Colonic mucosa (tissue), 4 donors: ENCODE measurements at regions not wholly inside any gene's neighbourhood (a gene's known extent, or its start where the extent isn't known, plus 50 kb on each side); places are given as distances from the start of the nearest gene placed in this dataset.
"Not testable (repeated sequence)": the region's sequence is repeated elsewhere in the genome, so short reads cannot be mapped to it uniquely, and the experiment has no call there.

Source experiments
- DNase-seq: peaks from one replicate; pipeline ENCODE4 v3.0.0-alpha.2; 2020
- H3K27ac ChIP-seq: fragments of 200-600 bp; one replicate; pipeline ENCODE4 v1.8.0; 2021
- H3K27me3 ChIP-seq: fragments of 200-600 bp; one replicate; pipeline ENCODE4 v1.8.0; 2021
- H3K36me3 ChIP-seq: fragments of 200-600 bp; one replicate; pipeline ENCODE4 v1.8.0; 2021
- H3K4me1 ChIP-seq: fragments of 200-600 bp; one replicate; pipeline ENCODE4 v1.8.0; 2021; ENCODE audit warnings: mild to moderate bottlenecking
- H3K4me3 ChIP-seq: fragments of 200-600 bp; one replicate; pipeline ENCODE4 v1.8.0; 2021
- H3K9ac ChIP-seq, 2 donors: one replicate each; pipeline ENCODE4 v1.7.0; 2013; ENCODE audit warnings: control low read depth in 2 of 2, low read depth in 2 of 2, low read length in 2 of 2
- H3K9me3 ChIP-seq: fragments of 200-600 bp; one replicate; pipeline ENCODE4 v1.8.0; 2021
- intact Hi-C: fragments of 100-400 bp; cut with DNase I; formaldehyde crosslinking; loops from one replicate; pipeline ENCODE4 v1.14.1; 2022
- TF ChIP-seq, protein P1 (sequence below): fragments of 200-600 bp; IDR thresholded peaks from one replicate; pipeline ENCODE4 v1.8.0; 2022; ENCODE audit warnings: antibody characterized with exemption, mild to moderate bottlenecking
- donor health status: healthy.
- donor health status: DM: no; HTN: no; CAD: no.
- donor health status: DM: no; HTN: no; CAD: no.

GRCh38 chr11:106309070-106309684, 231.7 kb downstream of the AASDHPPT start:
- Histone ChIP-seq H3K9me3 (no peaks in the 10 kb centered on the region), H3K27ac (no peak overlapping the region), H3K4me3 (no peak overlapping the region), H3K4me1 (no peaks in the 10 kb centered on the region), H3K36me3 (no peaks in the 10 kb centered on the region), H3K9ac (no peak overlapping the region), H3K27me3 (no peaks in the 10 kb centered on the region)
- TF ChIP-seq, protein P1, sequence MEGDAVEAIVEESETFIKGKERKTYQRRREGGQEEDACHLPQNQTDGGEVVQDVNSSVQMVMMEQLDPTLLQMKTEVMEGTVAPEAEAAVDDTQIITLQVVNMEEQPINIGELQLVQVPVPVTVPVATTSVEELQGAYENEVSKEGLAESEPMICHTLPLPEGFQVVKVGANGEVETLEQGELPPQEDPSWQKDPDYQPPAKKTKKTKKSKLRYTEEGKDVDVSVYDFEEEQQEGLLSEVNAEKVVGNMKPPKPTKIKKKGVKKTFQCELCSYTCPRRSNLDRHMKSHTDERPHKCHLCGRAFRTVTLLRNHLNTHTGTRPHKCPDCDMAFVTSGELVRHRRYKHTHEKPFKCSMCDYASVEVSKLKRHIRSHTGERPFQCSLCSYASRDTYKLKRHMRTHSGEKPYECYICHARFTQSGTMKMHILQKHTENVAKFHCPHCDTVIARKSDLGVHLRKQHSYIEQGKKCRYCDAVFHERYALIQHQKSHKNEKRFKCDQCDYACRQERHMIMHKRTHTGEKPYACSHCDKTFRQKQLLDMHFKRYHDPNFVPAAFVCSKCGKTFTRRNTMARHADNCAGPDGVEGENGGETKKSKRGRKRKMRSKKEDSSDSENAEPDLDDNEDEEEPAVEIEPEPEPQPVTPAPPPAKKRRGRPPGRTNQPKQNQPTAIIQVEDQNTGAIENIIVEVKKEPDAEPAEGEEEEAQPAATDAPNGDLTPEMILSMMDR: no peak
- DNase-seq: no peak
- intact Hi-C loops: no loop called here

GRCh38 chr11:106311531-106312230, 234.2 kb downstream of the AASDHPPT start:
- H3K27me3 ChIP-seq: no peaks in the 10 kb centered on the region
- H3K9me3 ChIP-seq: no peaks in the 10 kb centered on the region
- H3K9ac ChIP-seq: no peak overlapping the region
- H3K4me3 ChIP-seq: no peak overlapping the region
- DNase-seq: no peak
- intact Hi-C loops: no loop called here
- TF ChIP-seq, protein P1: no peak
- H3K4me1 ChIP-seq: no peaks in the 10 kb centered on the region
- H3K36me3 ChIP-seq: no peaks in the 10 kb centered on the region
- H3K27ac ChIP-seq: no peak overlapping the region

GRCh38 chr11:106317208-106317773, 239.8 kb downstream of the AASDHPPT start:
- H3K9ac ChIP-seq, H3K4me3 ChIP-seq, H3K36me3 ChIP-seq, DNase-seq, H3K27ac ChIP-seq, H3K4me1 ChIP-seq, H3K27me3 ChIP-seq, intact Hi-C loops, H3K9me3 ChIP-seq: not testable (repeated sequence)

GRCh38 chr11:106321601-106322000, 244.1 kb downstream of the AASDHPPT start:
- Histone ChIP-seq H3K4me1 (no peaks in the 10 kb centered on the region), H3K9me3 (no peaks in the 10 kb centered on the region), H3K36me3 (no peaks in the 10 kb centered on the region), H3K4me3 (no peak overlapping the region), H3K9ac (no peak overlapping the region), H3K27ac (no peak overlapping the region), H3K27me3 (no peaks in the 10 kb centered on the region)
- no peak for DNase-seq
- TF ChIP-seq, protein P1: no peak
- intact Hi-C loops: no loop called here

DNA sequence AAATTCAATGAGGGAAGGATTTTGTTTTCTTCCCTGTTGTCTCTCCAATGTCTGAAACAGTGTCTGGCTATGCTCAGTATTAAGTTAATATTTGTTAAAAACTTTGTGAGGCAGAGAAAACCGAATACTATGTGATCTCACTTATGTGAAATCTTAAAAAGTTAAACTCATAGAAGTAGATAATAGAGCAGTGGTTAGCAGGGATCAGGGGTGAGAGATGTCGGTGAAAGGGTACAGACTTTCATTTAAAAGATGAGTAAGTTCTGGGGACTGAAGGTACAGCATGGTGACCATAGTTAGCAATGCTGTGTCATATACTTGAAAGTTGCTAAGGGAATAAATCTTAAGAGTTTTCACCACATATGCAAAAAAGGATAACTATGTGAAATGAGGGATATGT, 244.6 kb downstream of the AASDHPPT start:
- H3K36me3 ChIP-seq: no peaks in the 10 kb centered on the region
- H3K4me1 ChIP-seq: no peaks in the 10 kb centered on the region
- H3K9ac ChIP-seq: no peak overlapping the region
- no peaks in the 10 kb centered on the region for H3K9me3 ChIP-seq
- no peak overlapping the region for H3K27ac ChIP-seq
- no peak for DNase-seq
- H3K27me3 ChIP-seq: no peaks in the 10 kb centered on the region
- TF ChIP-seq, protein P1: no peak
- intact Hi-C loops: no loop called here
- no peak overlapping the region for H3K4me3 ChIP-seq

- H3K4me1 ChIP-seq: no peaks in the 10 kb centered on the region
These were observed 248.6 kb downstream of the AASDHPPT start for GRCh38 chr11:106326087-106326486.

More at GRCh38 chr11:106326087-106326486, 248.6 kb downstream of the AASDHPPT start:
- no peak for DNase-seq
- intact Hi-C loops: no loop called here
- no peaks in the 10 kb centered on the region for H3K27me3 ChIP-seq
- no peaks in the 10 kb centered on the region for H3K9me3 ChIP-seq
- no peak overlapping the region for H3K4me3 ChIP-seq
- no peaks in the 10 kb centered on the region for H3K36me3 ChIP-seq
- H3K27ac ChIP-seq: no peak overlapping the region
- TF ChIP-seq, protein P1: no peak
- H3K9ac ChIP-seq: no peak overlapping the region
